SK-N-SH (cell line): ENCODE measurements at regions not wholly inside any gene's neighbourhood (a gene's known extent, or its start where the extent isn't known, plus 50 kb on each side); places are given as distances from the start of the nearest gene placed in this dataset.

Experiments
- EP300 ChIP-seq, 2 experiments: IDR thresholded peaks; 2 replicates each; pipeline versions ENCODE4 v1.4.0 to v1.6.1; 2012; ENCODE audit warnings: borderline replicate concordance in 1 of 2, low read depth in 1 of 2, low read length in 1 of 2
- FOSL2 ChIP-seq: IDR thresholded peaks from 2 replicates; pipeline ENCODE4 v1.4.0; 2012; ENCODE audit warnings: low read depth, mild to moderate bottlenecking, moderate library complexity, borderline replicate concordance
- FOXM1 ChIP-seq: IDR thresholded peaks from 2 replicates; pipeline ENCODE4 v1.4.0; 2012; ENCODE audit warnings: low read depth, mild to moderate bottlenecking
- GABPA ChIP-seq: IDR thresholded peaks from 2 replicates; pipeline ENCODE4 v1.4.0; 2012; ENCODE audit warnings: low read depth, mild to moderate bottlenecking
- POLR2AphosphoS5 ChIP-seq: IDR thresholded peaks from 2 replicates; pipeline ENCODE4 v1.6.1; 2012; ENCODE audit warnings: low read depth, low read length
- RCOR1 ChIP-seq: fragments of 150-350 bp; IDR thresholded peaks from 2 replicates; pipeline ENCODE4 v1.6.1; 2017; ENCODE audit warnings: antibody characterized with exemption, low read length
- RFX5 ChIP-seq: IDR thresholded peaks from 2 replicates; pipeline ENCODE4 v1.6.1; 2012; ENCODE audit warnings: mild to moderate bottlenecking, improper control_type of control experiment, low read length
- SMC3 ChIP-seq: IDR thresholded peaks from 2 replicates; pipeline ENCODE4 v1.6.1; 2012; ENCODE audit warnings: low read depth, low read length, improper control_type of control experiment
- TEAD4 ChIP-seq: IDR thresholded peaks from 2 replicates; pipeline ENCODE4 v1.4.0; 2012; ENCODE audit warnings: mild to moderate bottlenecking, borderline replicate concordance; ENCODE audit not compliant: insufficient read depth
- TF ChIP-seq, protein P1 (sequence below): IDR thresholded peaks from 2 replicates; pipeline ENCODE4 v1.4.0; 2012; ENCODE audit warnings: low read depth
- TF ChIP-seq, protein P2 (sequence below): fragments of 200-600 bp; sonication (generic); IDR thresholded peaks from 2 replicates; pipeline ENCODE4 v1.6.1; 2017; ENCODE audit warnings: antibody characterized with exemption, mild to moderate bottlenecking, moderate library complexity
- TF ChIP-seq, protein P3 (sequence below): IDR thresholded peaks from 2 replicates; pipeline ENCODE4 v1.4.0; 2012; ENCODE audit warnings: low read depth, borderline replicate concordance
- TF ChIP-seq, protein P4 (sequence below): fragments of 150-350 bp; IDR thresholded peaks from 2 replicates; pipeline ENCODE4 v1.6.1; 2017; ENCODE audit warnings: antibody characterized with exemption, low read length, low read depth, borderline replicate concordance

DNA sequence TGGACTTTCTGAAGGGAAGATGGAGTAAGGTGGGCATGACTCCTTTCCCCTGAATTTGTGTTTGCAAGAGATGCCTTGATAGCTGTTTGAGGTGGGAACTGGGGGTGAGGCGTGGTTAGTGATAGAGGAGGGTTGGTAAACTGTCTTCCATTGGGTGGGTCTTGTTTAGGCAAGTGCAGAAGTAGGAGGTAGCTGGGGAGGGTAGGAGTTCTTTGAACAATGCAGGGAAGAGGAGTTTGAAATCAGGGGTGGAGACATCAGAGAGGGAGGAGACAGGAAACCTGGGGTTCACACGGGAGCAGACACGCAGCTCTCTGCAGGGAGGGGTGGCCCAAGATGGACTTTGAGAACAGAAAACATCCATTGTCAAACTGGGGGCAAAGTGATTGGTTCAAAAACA, 267.1 kb downstream of the TSN start:
- TF ChIP-seq, protein P1, sequence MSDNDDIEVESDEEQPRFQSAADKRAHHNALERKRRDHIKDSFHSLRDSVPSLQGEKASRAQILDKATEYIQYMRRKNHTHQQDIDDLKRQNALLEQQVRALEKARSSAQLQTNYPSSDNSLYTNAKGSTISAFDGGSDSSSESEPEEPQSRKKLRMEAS = no peak
- no peak for TF ChIP-seq SMC3
- TF ChIP-seq POLR2AphosphoS5 = no peak
- no peak for TF ChIP-seq TEAD4
- TF ChIP-seq, protein P2, sequence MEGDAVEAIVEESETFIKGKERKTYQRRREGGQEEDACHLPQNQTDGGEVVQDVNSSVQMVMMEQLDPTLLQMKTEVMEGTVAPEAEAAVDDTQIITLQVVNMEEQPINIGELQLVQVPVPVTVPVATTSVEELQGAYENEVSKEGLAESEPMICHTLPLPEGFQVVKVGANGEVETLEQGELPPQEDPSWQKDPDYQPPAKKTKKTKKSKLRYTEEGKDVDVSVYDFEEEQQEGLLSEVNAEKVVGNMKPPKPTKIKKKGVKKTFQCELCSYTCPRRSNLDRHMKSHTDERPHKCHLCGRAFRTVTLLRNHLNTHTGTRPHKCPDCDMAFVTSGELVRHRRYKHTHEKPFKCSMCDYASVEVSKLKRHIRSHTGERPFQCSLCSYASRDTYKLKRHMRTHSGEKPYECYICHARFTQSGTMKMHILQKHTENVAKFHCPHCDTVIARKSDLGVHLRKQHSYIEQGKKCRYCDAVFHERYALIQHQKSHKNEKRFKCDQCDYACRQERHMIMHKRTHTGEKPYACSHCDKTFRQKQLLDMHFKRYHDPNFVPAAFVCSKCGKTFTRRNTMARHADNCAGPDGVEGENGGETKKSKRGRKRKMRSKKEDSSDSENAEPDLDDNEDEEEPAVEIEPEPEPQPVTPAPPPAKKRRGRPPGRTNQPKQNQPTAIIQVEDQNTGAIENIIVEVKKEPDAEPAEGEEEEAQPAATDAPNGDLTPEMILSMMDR = no peak
- no peak for TF ChIP-seq FOSL2
- TF ChIP-seq, protein P3, sequence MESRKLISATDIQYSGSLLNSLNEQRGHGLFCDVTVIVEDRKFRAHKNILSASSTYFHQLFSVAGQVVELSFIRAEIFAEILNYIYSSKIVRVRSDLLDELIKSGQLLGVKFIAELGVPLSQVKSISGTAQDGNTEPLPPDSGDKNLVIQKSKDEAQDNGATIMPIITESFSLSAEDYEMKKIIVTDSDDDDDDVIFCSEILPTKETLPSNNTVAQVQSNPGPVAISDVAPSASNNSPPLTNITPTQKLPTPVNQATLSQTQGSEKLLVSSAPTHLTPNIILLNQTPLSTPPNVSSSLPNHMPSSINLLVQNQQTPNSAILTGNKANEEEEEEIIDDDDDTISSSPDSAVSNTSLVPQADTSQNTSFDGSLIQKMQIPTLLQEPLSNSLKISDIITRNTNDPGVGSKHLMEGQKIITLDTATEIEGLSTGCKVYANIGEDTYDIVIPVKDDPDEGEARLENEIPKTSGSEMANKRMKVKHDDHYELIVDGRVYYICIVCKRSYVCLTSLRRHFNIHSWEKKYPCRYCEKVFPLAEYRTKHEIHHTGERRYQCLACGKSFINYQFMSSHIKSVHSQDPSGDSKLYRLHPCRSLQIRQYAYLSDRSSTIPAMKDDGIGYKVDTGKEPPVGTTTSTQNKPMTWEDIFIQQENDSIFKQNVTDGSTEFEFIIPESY = no peak
- TF ChIP-seq RCOR1 = no peak
- no peak for TF ChIP-seq EP300 (IDR thresholded peaks at IDR 0.05; ENCODE audit: borderline replicate concordance in 1 of 2, low read depth in 1 of 2, low read length in 1 of 2)
- no peak for TF ChIP-seq FOXM1
- no peak for TF ChIP-seq GABPA
- no peak for TF ChIP-seq RFX5
- TF ChIP-seq, protein P4, sequence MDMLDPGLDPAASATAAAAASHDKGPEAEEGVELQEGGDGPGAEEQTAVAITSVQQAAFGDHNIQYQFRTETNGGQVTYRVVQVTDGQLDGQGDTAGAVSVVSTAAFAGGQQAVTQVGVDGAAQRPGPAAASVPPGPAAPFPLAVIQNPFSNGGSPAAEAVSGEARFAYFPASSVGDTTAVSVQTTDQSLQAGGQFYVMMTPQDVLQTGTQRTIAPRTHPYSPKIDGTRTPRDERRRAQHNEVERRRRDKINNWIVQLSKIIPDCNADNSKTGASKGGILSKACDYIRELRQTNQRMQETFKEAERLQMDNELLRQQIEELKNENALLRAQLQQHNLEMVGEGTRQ = no peak
